ENCODE measurements at regions not wholly inside any gene's neighbourhood (a gene's known extent, or its start where the extent isn't known, plus 50 kb on each side); places are given as distances from the start of the nearest gene placed in this dataset.
"Not testable (repeated sequence)": the region's sequence is repeated elsewhere in the genome, so short reads cannot be mapped to it uniquely, and the experiment has no call there.

DNA sequence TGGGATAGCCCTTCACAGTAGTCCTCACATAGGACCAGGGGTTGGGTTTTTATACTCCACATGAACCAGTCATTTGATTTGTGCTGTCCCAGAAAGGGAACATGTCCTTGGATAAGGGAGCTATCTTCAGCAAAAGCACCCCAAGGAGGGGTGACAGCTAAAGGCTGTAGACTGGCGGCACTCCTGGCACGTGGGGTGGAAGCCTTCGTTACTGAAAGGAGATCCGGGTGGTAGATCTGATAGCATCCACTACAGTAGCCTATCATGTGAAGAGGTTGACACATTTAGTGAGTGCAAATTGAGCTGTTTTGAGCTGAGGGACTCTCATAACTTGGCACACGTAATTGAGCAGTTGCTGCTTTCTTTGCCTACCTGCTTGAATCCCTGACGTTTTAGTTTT lies 588.8 kb upstream of the GOLIM4 start:
- no peak for DNase-seq (ENCODE audit: extremely low read depth, low read depth)
- TF ChIP-seq, protein P1, sequence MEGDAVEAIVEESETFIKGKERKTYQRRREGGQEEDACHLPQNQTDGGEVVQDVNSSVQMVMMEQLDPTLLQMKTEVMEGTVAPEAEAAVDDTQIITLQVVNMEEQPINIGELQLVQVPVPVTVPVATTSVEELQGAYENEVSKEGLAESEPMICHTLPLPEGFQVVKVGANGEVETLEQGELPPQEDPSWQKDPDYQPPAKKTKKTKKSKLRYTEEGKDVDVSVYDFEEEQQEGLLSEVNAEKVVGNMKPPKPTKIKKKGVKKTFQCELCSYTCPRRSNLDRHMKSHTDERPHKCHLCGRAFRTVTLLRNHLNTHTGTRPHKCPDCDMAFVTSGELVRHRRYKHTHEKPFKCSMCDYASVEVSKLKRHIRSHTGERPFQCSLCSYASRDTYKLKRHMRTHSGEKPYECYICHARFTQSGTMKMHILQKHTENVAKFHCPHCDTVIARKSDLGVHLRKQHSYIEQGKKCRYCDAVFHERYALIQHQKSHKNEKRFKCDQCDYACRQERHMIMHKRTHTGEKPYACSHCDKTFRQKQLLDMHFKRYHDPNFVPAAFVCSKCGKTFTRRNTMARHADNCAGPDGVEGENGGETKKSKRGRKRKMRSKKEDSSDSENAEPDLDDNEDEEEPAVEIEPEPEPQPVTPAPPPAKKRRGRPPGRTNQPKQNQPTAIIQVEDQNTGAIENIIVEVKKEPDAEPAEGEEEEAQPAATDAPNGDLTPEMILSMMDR (IDR thresholded peaks at IDR 0.05; ENCODE audit: low read depth, low read length) = no peak

DNA sequence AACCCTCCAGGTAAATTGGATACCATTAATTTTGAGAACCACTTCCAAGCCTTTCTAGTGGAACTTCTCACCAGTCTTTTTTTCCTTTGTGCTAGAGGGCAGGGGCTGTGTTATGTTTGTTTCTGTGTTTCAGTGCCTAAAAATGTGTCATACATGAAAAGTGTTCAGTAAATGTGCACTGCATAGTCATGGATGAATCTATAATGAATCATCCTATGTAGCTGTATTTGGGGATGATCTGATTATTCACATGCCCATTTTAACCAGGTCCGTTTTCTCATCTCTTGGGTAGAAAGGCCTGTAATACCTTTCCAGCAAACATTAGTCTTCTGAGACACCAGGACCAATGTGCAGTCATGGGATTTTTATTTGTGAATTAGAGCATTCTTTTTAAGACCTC lies 583.0 kb upstream of the GOLIM4 start:
- DNase-seq (ENCODE audit: extremely low read depth, low read depth) = no peak
- TF ChIP-seq, protein P1 (IDR thresholded peaks at IDR 0.05; ENCODE audit: low read depth, low read length) = no peak

DNA sequence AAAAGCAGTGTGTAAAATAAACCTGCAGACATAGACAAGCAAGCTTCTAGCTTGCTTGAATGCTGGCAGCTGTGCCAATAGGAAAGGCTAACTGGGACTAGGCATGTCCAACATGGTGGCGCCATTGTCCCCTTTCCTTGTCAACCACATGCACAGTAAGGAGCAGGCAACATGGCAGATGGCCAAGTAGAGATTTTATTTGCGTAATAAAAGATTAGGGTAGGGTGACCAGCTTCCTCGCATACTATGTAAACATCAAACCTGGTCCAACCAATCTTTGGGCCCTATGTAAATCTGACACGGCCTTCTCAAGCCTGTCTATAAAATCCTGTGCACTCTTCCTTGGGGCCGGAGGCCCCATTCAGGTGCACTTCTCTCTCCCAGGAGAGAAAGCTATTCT lies 575.4 kb upstream of the GOLIM4 start:
- TF ChIP-seq, protein P1 (IDR thresholded peaks at IDR 0.05; ENCODE audit: low read depth, low read length) = no peak
- no peak for DNase-seq (ENCODE audit: extremely low read depth, low read depth)

DNA sequence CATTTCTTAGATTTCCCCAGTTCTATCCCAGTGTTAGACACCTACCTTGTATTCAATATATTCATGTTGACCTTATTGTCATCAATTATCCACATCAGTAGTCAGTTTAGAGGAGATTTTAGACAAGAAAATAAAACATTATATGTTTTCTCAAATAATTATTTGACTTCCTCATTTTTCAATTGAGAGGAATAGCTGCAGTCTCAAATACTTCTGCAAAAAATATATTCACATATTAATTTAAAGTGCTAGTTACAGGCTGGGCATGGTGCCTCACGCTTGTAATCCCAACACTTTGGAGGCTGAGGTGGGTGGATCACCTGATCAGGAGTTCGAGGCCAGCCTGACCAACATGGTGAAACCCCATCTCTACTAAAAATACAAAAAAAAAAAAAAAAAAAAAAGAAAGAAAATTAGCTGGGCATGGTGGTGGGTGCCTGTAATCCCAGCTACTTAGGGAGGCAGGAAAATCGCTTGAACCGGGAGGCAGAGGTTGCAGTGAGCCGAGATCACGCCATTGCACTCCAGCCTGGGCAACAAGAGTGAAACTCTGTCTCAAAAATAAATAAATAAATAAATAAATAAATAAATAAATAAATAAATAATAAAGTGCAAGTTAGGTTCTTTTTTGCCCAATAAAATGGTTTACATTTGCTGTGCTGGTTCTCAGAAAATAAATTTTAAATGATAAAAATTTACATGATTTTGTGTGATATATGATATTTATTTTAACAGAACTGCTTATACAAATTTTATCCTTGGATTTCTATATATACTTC lies 565.3 kb upstream of the GOLIM4 start:
- DNase-seq (ENCODE audit: extremely low read depth, low read depth) = not testable (repeated sequence)

DNA sequence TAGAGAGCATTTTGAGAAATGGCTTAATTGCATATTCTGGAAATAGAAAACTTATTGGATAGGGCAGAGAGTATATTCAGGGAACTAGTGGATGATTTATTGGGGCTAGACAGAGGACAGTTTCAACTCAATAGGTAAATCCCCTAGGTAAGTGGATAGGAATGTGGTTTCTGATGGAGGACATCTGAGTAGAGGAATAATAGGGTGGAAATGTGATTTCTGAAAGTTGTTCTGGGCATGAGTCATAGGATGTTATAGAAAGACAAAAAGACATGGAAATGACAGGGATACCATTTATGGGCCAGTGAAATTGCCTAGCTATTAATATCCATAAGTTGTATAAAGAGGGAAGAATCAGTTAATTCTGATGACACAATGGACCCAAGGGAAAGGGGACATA lies 563.3 kb upstream of the GOLIM4 start:
- TF ChIP-seq, protein P1 (IDR thresholded peaks at IDR 0.05; ENCODE audit: low read depth, low read length) = no peak
- no peak for DNase-seq (ENCODE audit: extremely low read depth, low read depth)

GRCh38 chr3:168655611-168656010 lies 559.9 kb upstream of the GOLIM4 start:
- TF ChIP-seq, protein P1 (IDR thresholded peaks at IDR 0.05; ENCODE audit: low read depth, low read length) = no peak
- no peak for DNase-seq (ENCODE audit: extremely low read depth, low read depth)

- no peak for DNase-seq (ENCODE audit: extremely low read depth, low read depth)
- TF ChIP-seq, protein P1 (IDR thresholded peaks at IDR 0.05; ENCODE audit: low read depth, low read length) = no peak
These were observed 559.0 kb upstream of the GOLIM4 start for GRCh38 chr3:168654700-168655099.

DNA sequence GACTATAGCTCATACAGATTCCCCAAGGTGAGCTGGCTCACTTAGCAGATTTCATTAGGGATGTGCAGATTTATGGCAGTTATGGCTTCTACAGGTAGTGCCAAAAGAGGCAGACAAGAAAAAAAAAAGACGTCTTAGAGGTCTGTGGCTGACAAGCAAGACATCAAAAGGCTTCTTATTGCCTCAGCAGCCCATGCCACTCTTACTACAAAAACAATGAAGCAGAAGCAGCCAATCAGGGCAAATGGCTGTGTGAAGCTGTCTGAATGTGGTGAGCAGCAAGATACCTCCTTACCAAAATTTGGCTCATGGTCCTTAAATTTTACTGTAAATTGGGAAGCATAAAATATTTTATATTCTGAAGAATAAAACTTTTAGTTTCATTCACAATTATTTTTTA lies 557.5 kb upstream of the GOLIM4 start:
- DNase-seq (ENCODE audit: extremely low read depth, low read depth) = no peak
- TF ChIP-seq, protein P1 (IDR thresholded peaks at IDR 0.05; ENCODE audit: low read depth, low read length) = no peak

Measured in AG09319 (cell line).